ENCODE measurements at regions not wholly inside any gene's neighbourhood (a gene's known extent, or its start where the extent isn't known, plus 50 kb on each side); places are given as distances from the start of the nearest gene placed in this dataset.

- no peak for FAIRE-seq
Observed at GRCh38 chr3:150264561-150265279, 143.4 kb upstream of the TSC22D2 start.

GRCh38 chr3:150261958-150262357 lies 146.1 kb upstream of the TSC22D2 start:
- FAIRE-seq, result no peak

DNA sequence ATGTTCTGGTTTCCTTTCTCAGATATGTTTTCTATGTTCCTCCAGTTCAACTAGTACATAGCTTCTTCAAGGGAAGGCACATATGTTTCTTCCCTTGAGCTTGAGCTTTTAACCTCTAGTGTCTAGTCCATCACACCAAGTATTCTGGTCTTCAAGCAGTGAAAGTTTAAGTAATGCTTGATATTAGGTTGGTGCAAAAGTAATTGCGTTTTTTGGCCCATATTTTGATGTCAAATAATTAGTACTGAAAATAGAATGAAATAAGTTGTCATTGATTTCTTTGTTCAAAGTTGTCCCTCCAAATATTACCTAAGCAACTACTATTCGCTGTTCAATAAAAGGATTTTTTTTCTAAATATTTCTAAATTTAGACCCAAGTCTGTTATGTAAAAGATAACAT lies 146.7 kb upstream of the TSC22D2 start:
- no peak for FAIRE-seq

DNA sequence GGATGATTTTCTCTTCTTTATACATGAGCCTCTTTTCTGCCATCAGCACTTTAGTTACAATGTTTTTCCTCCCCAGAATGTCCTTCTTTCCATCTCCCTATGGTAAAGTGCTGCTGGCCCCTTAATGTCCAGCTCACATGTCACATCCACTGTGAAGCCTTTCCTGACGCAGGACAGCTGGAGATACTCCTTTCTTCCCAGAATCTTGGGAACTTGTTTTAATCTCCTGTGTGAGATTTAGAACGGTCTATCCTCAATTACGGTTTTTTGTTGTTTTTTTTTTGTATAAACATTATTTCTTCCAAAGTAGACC lies 147.7 kb upstream of the TSC22D2 start:
- FAIRE-seq, result no peak

- FAIRE-seq, result no peak
Observed at GRCh38 chr3:150259526-150260397, 148.3 kb upstream of the TSC22D2 start.

DNA sequence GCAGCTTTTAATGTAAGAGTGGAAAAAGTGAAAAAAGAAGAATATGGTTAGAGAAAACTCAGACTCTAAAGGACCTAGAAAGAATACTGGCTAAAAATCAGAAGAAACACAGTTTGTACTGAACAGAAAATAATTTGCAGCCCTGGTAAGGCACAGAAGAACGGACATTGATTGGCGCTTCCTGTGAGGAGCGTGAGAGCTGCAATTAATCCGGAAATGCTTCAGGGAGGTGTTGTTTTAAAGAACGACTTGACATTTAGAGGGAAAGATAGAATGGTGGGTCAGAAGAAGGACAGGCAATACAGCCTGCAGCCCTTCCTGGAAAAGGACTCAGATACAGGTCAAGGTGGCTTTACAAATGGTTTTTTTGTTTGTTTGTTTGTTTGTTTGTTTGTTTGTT lies 151.3 kb upstream of the TSC22D2 start:
- FAIRE-seq, result no peak

DNA sequence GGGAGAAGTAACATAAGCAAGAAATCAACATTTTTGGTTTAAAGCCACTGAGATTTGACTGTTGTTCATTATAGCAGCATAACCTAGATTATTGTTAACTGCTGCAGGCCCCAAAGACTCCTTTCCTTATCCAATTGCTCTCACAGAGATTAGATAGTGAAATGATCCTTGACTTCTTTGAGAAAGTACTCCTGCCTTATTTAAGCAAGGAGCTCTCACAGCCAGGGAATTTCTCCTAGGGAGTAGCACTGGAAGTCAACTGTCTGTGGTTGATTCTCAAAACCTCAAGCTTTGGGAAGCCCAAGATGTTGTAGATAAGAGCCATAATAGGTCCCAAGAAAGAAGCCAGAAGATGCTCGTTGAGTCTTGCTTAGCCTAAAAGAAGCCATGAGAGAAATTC lies 151.8 kb upstream of the TSC22D2 start:
- no peak for FAIRE-seq

DNA sequence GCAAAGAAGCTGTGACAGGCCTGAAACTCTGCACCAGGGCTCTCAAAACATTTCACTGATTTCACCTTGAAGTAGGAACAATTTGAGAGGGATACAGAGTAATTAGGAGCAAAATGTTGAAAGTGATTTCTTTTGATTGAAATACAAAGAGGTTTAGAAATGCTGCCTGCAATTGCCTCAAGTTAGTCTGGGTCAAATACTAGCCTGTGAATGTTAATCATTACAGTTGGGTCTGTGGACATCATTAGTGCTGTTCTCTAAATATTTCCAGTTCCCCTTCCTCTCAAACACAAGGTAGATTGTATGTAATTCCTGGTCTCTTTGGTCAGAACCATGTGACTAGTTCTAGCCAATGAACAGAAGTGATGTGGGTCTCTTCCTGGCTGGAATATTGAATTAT lies 152.3 kb upstream of the TSC22D2 start:
- FAIRE-seq, result no peak

- FAIRE-seq, result no peak
Observed at GRCh38 chr3:150255413-150255812, 152.7 kb upstream of the TSC22D2 start.

GRCh38 chr3:150254309-150254708 lies 153.8 kb upstream of the TSC22D2 start:
- no peak for FAIRE-seq

DNA sequence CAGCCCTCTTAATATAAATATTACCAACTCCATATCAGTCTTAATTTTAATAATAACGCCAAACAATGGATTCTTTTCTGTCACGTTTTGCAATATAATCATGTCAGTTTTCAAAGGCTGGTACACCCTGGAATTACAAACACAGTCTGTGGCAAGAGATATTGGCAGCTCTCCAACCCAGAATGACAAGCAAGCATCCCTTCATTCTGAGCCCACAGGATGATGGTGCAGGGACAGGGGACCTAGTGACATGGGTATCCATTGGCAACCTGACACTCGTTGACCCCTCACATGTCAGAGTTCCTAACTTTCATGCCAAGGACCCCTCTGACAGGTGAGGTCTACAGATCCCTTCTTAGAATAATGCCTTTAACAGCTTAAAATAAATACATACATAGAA lies 154.5 kb upstream of the TSC22D2 start:
- FAIRE-seq, result no peak

DNA sequence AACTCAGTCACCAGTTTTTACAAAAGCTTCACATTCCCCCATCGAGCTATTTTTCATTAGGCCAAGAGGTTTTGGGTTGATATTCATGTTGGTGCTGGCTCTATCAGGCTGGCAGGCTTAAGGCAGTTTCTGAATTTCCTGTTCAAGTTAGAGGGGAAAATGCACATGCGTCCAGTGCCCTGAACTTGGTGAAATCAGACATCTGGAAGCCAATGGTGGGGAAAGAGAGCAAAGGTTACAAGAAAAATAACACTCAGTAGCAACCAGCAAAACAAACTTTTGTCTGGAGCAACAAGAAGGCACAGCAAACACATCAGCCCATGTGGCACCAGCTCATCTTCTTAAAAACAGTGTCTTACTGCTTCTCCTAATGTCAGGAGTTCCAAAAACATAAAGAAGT lies 155.6 kb upstream of the TSC22D2 start:
- FAIRE-seq, result no peak

DNA sequence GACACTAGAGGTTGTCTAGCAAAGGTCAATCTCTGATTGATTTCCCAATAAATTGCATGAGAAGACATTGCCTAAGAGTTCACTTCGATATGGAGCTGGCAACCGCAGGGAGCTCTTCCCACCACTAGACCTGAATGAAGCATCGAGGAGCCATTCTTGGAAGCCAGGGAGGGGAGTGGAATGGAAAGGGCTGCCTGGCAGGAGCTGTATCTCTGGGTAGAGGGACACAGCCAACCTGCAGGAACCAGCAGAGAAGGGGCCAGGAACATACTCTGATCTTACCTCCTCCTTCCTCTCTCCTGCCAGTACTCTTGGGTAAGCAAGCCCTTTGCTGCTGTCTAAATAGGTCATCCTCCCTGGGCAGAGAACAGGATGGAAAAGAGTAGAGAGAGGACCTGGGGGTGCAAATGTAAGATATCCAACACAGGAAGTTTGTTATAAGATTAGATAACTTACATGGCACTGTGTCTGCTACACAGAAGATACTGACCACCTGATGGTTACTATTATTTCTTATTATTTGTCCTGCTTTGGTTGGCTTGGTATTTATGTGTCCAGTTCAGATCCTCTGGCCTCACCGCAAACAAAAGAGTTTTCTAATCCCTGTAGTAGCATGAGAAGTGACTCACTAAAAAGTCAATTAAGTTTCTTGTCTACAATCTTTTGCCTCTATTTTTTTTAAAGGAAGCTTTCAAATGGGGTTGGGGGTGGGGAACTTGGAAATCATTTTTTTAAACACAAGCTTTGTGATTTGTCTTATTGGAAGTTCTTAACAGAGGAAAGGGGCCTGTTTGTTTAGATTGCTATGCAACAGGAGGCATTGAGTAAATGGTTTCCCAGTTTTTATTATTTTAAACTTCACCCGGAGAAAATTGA lies 156.7 kb upstream of the TSC22D2 start:
- FAIRE-seq, result no peak

DNA sequence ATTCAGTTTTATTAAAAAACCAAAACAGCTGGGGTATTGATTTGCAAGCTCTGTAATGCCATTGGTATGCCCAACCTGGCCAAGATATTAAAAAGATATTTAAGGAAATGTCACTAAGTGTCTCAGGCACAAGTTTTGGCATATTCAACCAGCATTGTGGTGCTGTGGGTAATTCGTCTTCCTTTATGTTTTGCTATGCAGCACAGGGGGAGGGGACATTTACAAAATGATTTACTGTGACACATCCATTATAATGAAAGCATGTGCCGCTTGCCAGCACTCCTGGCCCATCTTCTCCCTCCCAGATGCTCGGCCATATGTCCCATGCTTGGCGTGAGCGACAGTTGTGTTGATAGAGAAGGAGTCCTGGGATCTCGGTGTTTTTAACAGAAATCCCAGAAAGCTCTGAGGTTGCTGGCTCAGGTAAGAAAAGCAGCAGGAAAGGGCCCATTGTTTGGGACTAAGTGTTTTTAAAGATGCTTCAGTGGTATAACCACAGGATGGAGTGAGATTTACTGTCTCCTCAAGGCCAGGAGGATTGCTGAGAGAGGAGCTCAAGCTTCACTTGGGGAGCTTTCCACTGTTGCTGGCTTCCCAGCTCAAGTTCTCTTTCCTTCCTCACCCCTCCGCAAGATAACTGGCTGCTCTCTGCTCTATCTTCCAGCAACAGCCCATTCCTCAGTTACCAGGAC lies 158.2 kb upstream of the TSC22D2 start:
- no peak for FAIRE-seq

DNA sequence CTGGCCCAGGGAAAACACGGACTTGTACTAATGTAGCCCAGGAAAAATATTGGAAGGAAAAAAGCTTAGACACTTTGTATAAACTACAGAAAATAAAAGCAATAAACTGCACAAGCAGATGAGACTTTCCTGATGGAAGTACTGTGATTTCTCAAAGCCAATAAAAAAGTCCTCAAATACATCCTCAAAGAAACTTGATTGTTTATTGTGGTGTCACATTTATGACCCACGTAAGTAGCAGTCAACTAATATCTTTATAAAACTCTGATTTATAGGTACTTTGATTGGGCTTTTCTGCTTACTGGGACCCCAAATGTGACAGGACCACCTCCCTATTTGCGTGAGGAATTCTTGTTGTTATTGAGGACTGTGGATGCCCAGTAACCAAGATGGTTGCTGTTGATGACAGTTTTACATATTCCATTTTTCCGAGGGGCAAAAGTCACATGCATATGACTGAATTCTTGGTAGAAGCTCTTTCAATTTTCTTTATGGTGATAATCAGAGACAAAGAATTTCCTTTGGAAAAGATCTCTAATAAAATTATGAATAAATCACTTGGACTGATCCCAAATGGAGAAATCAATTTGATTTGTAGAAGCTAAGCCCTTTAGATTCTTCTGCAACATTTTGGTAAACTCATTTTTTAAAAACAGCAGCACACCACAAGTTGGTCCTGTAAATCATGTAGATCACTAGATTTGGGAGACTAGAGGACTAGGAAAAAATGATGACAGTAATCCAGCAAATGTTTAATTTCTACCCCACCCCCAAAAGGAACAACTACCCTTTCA lies 159.0 kb upstream of the TSC22D2 start:
- no peak for FAIRE-seq

GRCh38 chr3:150248116-150248887 lies 159.8 kb upstream of the TSC22D2 start:
- no peak for FAIRE-seq

- no peak for FAIRE-seq
Observed at GRCh38 chr3:150247441-150247840, 160.7 kb upstream of the TSC22D2 start.

GRCh38 chr3:150243466-150243865 lies 164.6 kb upstream of the TSC22D2 start:
- no peak for FAIRE-seq

DNA sequence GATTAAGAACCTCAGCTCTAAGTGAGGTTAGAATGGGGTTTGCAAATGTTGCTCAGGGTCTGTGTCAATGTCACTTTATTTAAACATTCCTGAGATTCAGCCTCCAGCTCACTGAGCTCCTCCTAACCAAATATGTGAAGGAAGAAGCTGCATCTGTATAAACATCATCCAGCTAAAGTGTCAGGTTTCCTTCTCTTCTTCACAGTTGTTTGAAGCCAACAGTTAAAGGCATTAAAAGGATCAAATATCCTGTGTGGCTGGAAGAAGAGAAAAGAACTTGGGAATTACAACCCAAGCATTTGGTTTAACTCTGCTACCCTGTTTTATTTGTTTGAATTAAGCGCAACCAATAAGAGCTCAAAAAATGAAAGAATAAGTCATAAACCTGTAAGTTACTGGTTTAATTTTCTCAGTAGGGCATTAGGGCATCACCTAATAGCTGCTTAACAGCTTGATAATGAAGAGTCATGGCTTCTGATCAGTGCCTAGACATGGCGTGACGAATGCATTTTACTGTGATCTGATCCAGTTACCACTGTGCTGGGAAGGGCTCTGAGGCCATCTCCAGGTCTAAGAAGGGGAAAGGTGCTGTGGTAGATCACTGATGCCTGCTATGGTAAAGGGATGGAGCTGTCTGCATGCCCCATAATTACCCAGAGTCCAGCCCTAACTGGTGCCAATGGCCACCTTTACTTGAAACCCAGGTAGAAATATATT lies 165.7 kb upstream of the TSC22D2 start:
- no peak for FAIRE-seq

DNA sequence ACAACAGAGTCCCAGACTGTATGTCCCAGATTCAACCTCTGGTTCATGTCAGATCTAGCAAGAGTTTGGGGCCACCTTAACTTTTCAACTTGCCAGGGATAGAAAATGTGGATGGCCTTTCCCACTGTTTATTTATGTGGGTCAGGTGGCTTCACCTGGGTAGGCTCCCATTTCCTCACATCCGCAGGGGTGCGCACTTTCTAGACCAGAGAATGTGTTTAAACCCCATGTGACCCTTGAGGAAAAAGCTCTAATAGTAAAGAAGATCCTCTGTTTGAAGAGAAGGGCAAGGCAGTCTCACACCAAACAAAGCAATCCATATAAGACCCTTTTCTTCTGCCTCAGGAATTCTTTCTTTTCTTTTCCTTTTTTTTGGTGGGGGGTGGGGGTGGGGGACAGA lies 167.2 kb upstream of the TSC22D2 start:
- FAIRE-seq, result no peak

GRCh38 chr3:150239766-150240165 lies 168.3 kb upstream of the TSC22D2 start:
- no peak for FAIRE-seq

Data from A204.1 (cell line).